ENCODE measurements at regions not wholly inside any gene's neighbourhood (a gene's known extent, or its start where the extent isn't known, plus 50 kb on each side); places are given as distances from the start of the nearest gene placed in this dataset.

DNA sequence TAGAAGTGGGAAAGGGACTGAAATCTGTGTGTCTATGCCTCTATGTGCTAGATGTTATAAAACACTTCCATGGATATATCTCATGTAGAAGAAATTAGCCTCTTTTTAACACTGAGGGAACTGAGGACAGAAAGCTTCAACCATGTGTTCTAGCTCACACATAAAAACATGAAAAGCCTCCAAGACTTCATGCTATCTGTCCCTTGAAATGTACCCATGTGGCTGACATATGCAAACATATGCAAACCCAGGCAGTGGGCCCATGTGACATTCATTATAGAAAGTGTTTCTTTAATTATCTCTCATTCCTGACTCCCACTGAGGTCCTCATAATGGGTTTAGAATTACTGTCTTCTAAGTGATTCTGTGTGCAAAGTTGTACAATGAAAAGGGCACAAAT is 134.7 kb upstream of the MAF start:
- no TSS peak for BruUV-seq (replicated peaks)
- H3K9me1 ChIP-seq (replicated peaks; ENCODE audit: control insufficient read depth, extremely low read depth, insufficient read depth, low read length) = no peaks in the 10 kb centered on the region
- H3K9me3 ChIP-seq (replicated peaks; ENCODE audit: control insufficient read depth, insufficient read depth, low read length) = peaks cover 3% of the 10 kb centered on the region
- no peak for FAIRE-seq
- H3K4me2 ChIP-seq (ENCODE audit: insufficient read depth, low read length) = no peak overlapping the region
- no peaks in the 10 kb centered on the region for H4K20me1 ChIP-seq (replicated peaks; ENCODE audit: control insufficient read depth, extremely low read depth, insufficient read depth, low read length)
- no peak overlapping the region for H2AFZ ChIP-seq (ENCODE audit: low read depth, low read length)
- no peak for TF ChIP-seq FOS (IDR thresholded peaks at IDR 0.05; ENCODE audit: borderline replicate concordance, insufficient read depth, low read length)
- TF ChIP-seq GATA2 (IDR thresholded peaks at IDR 0.05; ENCODE audit: insufficient read depth, insufficient read length, low read depth, low read length) = no peak
- TF ChIP-seq MYC (IDR thresholded peaks at IDR 0.05; ENCODE audit: low read depth, low read length) = no peak
- TF ChIP-seq POLR2AphosphoS5 (IDR thresholded peaks at IDR 0.05; ENCODE audit: insufficient read depth, low read depth, low read length) = no peak
- TF ChIP-seq POLR2A (IDR thresholded peaks at IDR 0.05; ENCODE audit: low read depth, low read length) = no peak
- TF ChIP-seq EZH2 (IDR thresholded peaks at IDR 0.05; ENCODE audit: borderline replicate concordance, low read depth, low read length, severe bottlenecking) = no peak
- H3K79me2 ChIP-seq (ENCODE audit: control insufficient read depth, insufficient read depth, low read length) = no peaks in the 10 kb centered on the region
- no peak overlapping the region for H3K4me3 ChIP-seq (replicated peaks in 1 of 3; ENCODE audit: insufficient read depth in 1 of 3, low read depth in 1 of 3, low read length in 3 of 3)
- no peaks in the 10 kb centered on the region for H3K36me3 ChIP-seq (ENCODE audit: control insufficient read depth in 2 of 2, extremely low read depth in 1 of 2, insufficient read depth in 2 of 2, low read length in 2 of 2)
- ChIA-PET POLR2A (no interaction called here), CTCF (no interaction called here)
- DNase-seq (ENCODE audit: low read depth, low spot score) = no peak
- no peaks in the 10 kb centered on the region for H3K4me1 ChIP-seq (ENCODE audit: control insufficient read depth, extremely low read depth, insufficient read depth, low read length)
- intact Hi-C loops (cut with micrococcal nuclease) (no loop called here), dilution Hi-C loops (cut with MboI; ENCODE audit: extremely low pct_ligation_motif_present, low sequenced_read_pairs) (no loop called here)
- no peak overlapping the region for H3K9ac ChIP-seq (replicated peaks; ENCODE audit: extremely low read depth, insufficient read depth, low read length)
- H3K27me3 ChIP-seq (ENCODE audit: control insufficient read depth in 2 of 2, insufficient read depth in 2 of 2, low read length in 2 of 2) = no peaks in the 10 kb centered on the region
- no peak overlapping the region for H3K27ac ChIP-seq (ENCODE audit: insufficient read depth, low read depth, low read length)

DNA sequence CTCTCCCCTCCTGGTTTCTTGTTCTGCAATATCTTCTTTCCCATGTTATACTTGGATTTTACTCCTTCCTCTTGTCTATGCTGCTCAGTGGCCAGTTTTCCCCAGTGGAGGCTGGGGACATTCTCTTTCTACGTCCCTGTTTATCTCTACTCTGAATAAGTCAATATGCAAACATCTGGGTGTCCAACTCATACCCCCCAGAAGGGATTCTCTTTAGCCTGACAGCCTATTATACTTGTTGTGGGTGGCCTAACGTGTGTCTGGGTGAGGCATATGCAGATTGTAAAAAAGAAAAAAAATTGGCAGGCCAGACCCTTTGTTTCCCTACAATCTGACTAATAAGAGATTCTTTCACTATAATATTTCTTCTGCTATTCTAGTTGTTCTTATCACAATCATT is 134.2 kb upstream of the MAF start:
- intact Hi-C loops (cut with micrococcal nuclease) = no loop called here
- Histone ChIP-seq H3K9ac (replicated peaks; ENCODE audit: extremely low read depth, insufficient read depth, low read length) (no peak overlapping the region), H4K20me1 (replicated peaks; ENCODE audit: control insufficient read depth, extremely low read depth, insufficient read depth, low read length) (no peaks in the 10 kb centered on the region), H3K36me3 (ENCODE audit: control insufficient read depth in 2 of 2, extremely low read depth in 1 of 2, insufficient read depth in 2 of 2, low read length in 2 of 2) (no peaks in the 10 kb centered on the region), H3K4me3 (replicated peaks in 1 of 3; ENCODE audit: insufficient read depth in 1 of 3, low read depth in 1 of 3, low read length in 3 of 3) (no peak overlapping the region), H3K9me3 (replicated peaks; ENCODE audit: control insufficient read depth, insufficient read depth, low read length) (peaks cover 3% of the 10 kb centered on the region), H3K27ac (ENCODE audit: insufficient read depth, low read depth, low read length) (no peak overlapping the region), H3K27me3 (ENCODE audit: control insufficient read depth in 2 of 2, insufficient read depth in 2 of 2, low read length in 2 of 2) (no peaks in the 10 kb centered on the region), H3K4me2 (ENCODE audit: insufficient read depth, low read length) (no peak overlapping the region), H2AFZ (ENCODE audit: low read depth, low read length) (no peak overlapping the region), H3K9me1 (replicated peaks; ENCODE audit: control insufficient read depth, extremely low read depth, insufficient read depth, low read length) (no peaks in the 10 kb centered on the region), H3K4me1 (ENCODE audit: control insufficient read depth, extremely low read depth, insufficient read depth, low read length) (no peaks in the 10 kb centered on the region), H3K79me2 (ENCODE audit: control insufficient read depth, insufficient read depth, low read length) (no peaks in the 10 kb centered on the region)
- DNase-seq (ENCODE audit: low read depth, low spot score) (no peak), FAIRE-seq (no peak)
- BruUV-seq (replicated peaks) = no TSS peak
- dilution Hi-C loops (cut with MboI; ENCODE audit: extremely low pct_ligation_motif_present, low sequenced_read_pairs) = no loop called here
- POLR2A ChIA-PET = no interaction called here
- TF ChIP-seq, protein P1, sequence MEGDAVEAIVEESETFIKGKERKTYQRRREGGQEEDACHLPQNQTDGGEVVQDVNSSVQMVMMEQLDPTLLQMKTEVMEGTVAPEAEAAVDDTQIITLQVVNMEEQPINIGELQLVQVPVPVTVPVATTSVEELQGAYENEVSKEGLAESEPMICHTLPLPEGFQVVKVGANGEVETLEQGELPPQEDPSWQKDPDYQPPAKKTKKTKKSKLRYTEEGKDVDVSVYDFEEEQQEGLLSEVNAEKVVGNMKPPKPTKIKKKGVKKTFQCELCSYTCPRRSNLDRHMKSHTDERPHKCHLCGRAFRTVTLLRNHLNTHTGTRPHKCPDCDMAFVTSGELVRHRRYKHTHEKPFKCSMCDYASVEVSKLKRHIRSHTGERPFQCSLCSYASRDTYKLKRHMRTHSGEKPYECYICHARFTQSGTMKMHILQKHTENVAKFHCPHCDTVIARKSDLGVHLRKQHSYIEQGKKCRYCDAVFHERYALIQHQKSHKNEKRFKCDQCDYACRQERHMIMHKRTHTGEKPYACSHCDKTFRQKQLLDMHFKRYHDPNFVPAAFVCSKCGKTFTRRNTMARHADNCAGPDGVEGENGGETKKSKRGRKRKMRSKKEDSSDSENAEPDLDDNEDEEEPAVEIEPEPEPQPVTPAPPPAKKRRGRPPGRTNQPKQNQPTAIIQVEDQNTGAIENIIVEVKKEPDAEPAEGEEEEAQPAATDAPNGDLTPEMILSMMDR (IDR thresholded peaks at IDR 0.05; ENCODE audit: extremely low read depth in 1 of 2, insufficient read depth in 1 of 2, low read depth in 1 of 2, low read length in 2 of 2) = no peak
- TF ChIP-seq MYC (IDR thresholded peaks at IDR 0.05; ENCODE audit: low read depth, low read length) (no peak), POLR2A (IDR thresholded peaks at IDR 0.05; ENCODE audit: low read depth, low read length) (no peak), EZH2 (IDR thresholded peaks at IDR 0.05; ENCODE audit: borderline replicate concordance, low read depth, low read length, severe bottlenecking) (no peak), POLR2AphosphoS5 (IDR thresholded peaks at IDR 0.05; ENCODE audit: insufficient read depth, low read depth, low read length) (no peak), JUN (IDR thresholded peaks at IDR 0.05; ENCODE audit: borderline replicate concordance, insufficient read depth, insufficient read length, low read depth) (no peak), GATA2 (IDR thresholded peaks at IDR 0.05; ENCODE audit: insufficient read depth, insufficient read length, low read depth, low read length) (no peak), FOS (IDR thresholded peaks at IDR 0.05; ENCODE audit: borderline replicate concordance, insufficient read depth, low read length) (no peak)
- TF ChIP-seq, protein P2, sequence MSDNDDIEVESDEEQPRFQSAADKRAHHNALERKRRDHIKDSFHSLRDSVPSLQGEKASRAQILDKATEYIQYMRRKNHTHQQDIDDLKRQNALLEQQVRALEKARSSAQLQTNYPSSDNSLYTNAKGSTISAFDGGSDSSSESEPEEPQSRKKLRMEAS (IDR thresholded peaks at IDR 0.05; ENCODE audit: insufficient read depth, insufficient read length) = no peak
- CTCF ChIA-PET = no interaction called here

Measured in endothelial cell of umbilical vein (primary cell).